ENCODE measurements at regions not wholly inside any gene's neighbourhood (a gene's known extent, or its start where the extent isn't known, plus 50 kb on each side); places are given as distances from the start of the nearest gene placed in this dataset.

DNA sequence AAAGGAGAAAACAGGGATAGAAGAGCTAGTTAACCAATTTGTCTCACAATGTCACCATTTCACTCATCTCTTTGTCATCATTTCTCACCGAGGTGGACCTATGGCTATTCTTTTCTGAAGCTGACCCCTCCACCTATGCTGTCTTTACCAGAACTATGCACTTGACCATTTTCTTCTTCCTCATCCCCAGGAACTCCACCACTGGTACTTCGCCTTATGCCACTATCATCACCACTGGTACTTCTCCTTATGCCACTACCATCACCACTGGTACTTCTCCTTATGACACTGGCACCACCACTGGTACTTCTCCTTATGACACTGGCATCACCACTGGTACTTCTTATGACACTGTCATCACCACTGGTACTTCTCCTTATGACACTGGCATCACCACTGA is 745.8 kb upstream of the CHAC2 start:
- DNase-seq: no peak

DNA sequence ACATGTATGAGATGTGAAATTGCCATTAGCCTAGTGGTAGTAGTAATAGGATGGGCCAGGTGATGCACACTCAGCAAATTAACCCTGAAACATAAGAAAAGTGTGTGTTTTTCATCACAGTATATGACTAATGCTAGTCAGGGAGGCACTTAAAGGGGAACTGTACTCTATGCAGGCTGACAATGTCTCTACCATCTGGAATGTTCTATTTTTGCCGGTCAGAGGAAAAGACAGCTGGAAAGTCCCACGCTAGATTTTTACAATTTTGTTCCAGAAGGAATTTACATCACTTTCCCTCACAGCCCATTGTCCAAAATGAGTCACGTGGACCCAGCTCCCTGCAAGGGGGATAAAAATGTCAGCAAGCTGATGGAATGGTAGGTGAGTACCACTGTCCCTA is 746.3 kb upstream of the CHAC2 start:
- DNase-seq: peak; percentile 76

DNA sequence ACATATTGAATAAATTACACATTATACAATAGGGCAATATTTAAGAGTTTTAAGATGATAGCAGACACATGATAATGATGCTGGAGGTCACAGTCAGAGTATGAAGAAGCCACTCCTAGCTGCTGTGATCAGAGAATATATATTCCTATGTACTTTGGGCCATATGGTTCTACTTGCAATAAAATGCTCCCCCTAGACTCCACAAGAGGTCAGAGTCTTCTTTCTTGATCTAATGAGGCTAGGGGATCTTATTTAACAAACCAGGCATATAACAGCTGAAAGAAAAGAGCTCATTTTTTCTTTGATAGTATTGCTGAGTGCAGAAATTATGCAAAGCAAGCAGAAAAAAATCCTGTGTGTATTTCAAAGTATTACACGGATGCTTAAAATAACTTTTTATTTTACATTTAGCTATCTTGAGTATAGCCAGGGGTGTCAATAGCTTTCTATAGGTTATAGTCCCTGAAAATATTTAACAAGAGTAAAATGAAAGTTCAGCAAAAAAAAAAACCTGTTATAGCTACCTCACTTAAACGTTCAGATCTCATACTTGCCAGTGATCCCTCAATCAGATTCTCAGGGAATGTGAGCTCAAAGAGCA is 748.7 kb upstream of the CHAC2 start:
- peak; percentile 32 for DNase-seq

- DNase-seq: no peak
Observed at GRCh38 chr2:53006980-53007379, 760.6 kb upstream of the CHAC2 start.

DNA sequence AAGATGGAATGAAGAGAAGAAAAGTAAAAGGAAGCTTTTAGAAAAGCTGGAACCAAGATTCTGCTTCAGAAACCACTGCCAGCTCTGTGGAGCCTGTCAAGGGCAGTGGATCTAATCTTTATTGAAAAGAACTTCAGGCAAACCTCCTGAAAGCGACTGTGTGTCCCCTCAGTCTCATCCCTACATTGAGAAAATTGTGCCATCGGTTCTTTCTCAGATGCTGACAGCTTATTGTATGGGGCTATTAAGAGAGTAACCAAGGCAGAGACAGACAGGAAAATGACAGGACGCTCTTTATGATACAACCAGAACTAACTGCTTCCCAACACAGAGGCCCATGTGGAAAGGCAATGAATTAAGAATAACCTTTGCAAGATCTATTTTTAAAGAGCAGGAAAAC is 763.2 kb upstream of the CHAC2 start:
- DNase-seq: no peak

DNA sequence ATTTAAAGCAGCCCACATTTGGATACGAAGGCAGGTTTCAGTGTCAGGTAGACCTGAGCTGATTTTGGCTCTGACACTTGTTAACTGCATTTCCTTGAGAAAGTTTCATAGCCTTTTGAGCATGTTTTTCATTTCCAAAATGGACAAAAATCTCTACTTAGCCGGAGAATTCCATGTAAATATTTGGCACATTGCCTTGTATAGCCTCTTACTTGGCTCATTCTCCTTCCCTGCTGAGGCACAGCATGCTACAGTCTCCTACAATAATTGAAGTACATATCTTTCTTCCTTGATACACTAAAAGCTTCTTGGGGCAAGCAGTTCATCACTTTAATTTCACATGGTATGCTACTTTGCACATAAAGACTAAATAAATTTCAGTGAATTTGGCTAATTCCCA is 772.2 kb upstream of the CHAC2 start:
- peak; percentile 46 for DNase-seq

GRCh38 chr2:52976143-52976949 is 791.3 kb upstream of the CHAC2 start:
- peak; percentile 40 for DNase-seq

GRCh38 chr2:52974127-52974526 is 793.5 kb upstream of the CHAC2 start:
- DNase-seq: no peak

DNA sequence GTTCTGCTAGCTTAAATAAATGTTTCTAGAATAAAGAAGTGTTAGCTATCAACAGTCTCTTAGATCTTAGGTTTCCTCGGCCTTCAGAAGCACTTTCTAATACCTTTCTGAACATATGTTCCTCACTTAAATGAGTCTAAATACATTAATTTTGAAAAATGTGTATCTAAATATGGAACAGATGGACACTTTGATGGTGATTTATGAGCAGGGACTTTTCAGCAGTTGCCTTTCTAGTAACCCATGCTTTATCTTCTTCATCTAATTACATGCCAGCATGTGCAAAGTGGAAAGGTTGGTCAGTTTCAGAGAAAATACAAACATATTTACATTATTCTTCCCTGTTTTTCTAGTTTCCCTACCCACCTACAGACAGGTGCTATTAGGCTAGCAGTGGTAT is 797.0 kb upstream of the CHAC2 start:
- DNase-seq: no peak

- DNase-seq: peak; percentile 17
Observed at GRCh38 chr2:52968043-52968442, 799.6 kb upstream of the CHAC2 start.

GRCh38 chr2:52964916-52965530 is 802.6 kb upstream of the CHAC2 start:
- no peak for DNase-seq

- DNase-seq: no peak
Observed at GRCh38 chr2:52961403-52961802, 806.2 kb upstream of the CHAC2 start.

- no peak for DNase-seq
Observed at GRCh38 chr2:52960881-52961280, 806.7 kb upstream of the CHAC2 start.

- DNase-seq: no peak
Observed at GRCh38 chr2:52959801-52960200, 807.8 kb upstream of the CHAC2 start.

DNA sequence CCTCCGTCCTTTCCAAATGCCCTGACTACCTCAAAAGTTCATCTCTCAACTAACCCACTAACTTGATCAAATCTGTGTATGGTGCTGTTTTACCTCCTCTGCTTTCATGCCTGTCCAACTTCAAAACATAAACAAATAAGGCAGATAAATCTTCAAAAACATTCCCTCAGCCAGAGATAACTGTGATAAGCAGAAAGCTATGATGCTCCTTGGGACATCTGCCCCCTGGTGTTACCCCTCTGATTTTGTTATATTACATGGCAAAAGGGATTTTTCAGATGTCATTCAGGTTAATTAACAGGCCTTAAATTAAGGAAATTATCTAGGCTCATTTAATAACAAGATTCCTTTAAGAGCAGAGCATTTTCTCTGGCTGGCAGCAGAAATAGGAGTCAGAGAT is 810.8 kb upstream of the CHAC2 start:
- DNase-seq: no peak

GRCh38 chr2:52956118-52956517 is 811.5 kb upstream of the CHAC2 start:
- DNase-seq: no peak

- DNase-seq: no peak
Observed at GRCh38 chr2:52955079-52955478, 812.5 kb upstream of the CHAC2 start.

- no peak for DNase-seq
Observed at GRCh38 chr2:52940101-52940500, 827.5 kb upstream of the CHAC2 start.

GRCh38 chr2:52939250-52939649 is 828.4 kb upstream of the CHAC2 start:
- DNase-seq: no peak

DNA sequence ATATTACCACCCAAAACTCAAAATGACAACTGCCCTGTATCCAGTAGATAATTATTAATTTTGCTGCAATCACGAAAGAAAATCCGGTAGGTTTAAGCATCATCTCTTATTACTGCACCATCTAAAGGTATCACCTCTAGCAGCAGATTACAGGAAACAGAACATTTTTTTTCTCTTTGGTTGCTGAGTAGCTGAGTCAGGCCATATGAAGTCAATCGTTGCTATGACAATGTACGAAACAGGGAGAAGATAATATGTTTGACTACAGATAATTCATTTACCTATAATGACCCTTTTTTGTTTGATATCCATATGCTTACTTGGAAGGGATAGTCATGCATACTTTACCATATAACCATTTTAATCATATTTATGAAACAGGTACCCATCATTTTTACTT is 831.6 kb upstream of the CHAC2 start:
- peak; percentile 7 for DNase-seq

GRCh38 chr2:52934920-52935640 is 832.5 kb upstream of the CHAC2 start:
- DNase-seq: no peak

- peak; percentile 88 for DNase-seq
Observed at GRCh38 chr2:52934323-52934898, 833.2 kb upstream of the CHAC2 start.

DNA sequence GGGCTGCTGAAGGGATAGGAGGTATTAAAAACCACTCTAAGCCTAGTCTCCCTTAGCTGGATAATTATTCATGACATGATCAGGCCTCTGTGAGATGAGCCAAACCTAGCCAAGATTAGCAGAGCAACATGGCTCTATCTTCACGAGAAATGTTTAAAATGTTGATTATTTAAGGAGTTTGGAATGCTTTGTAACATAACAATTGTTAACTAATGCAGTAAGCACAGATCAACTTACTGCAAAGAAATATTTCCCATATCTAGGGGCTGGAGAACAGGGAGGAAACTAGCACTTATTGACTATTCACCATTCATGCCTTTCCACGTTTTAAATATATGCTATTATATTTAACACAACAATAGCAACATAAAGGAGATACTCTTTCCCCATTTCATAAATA is 833.7 kb upstream of the CHAC2 start:
- peak; percentile 72 for DNase-seq
